PFSK-1 (cell line): ENCODE measurements at regions not wholly inside any gene's neighbourhood (a gene's known extent, or its start where the extent isn't known, plus 50 kb on each side); places are given as distances from the start of the nearest gene placed in this dataset.

Source experiments
- FOXP2 ChIP-seq: optimal IDR thresholded peaks from 2 replicates; pipeline ENCODE3; 2011; ENCODE audit warnings: borderline replicate concordance, control low read depth, inconsistent platforms; ENCODE audit not compliant: insufficient read depth; ENCODE audit errors: extremely low read length, extremely low read depth
- POLR2AphosphoS5 ChIP-seq: IDR thresholded peaks from 2 replicates; pipeline ENCODE4 v1.6.1; 2012; ENCODE audit warnings: low read depth, mild to moderate bottlenecking, control low read depth, low read length, moderate library complexity
- REST ChIP-seq, 2 experiments: IDR thresholded peaks; 2 replicates each; pipeline versions ENCODE4 v1.6.1 to v1.8.0; 2011 to 2012; ENCODE audit warnings: low read depth in 2 of 2, low read length in 2 of 2, control low read depth in 1 of 2, inconsistent platforms in 1 of 2, mild to moderate bottlenecking in 1 of 2, moderate library complexity in 1 of 2; ENCODE audit not compliant: insufficient read depth in 1 of 2
- SIN3A ChIP-seq: IDR thresholded peaks from 2 replicates; pipeline ENCODE4 v1.6.1; 2012; ENCODE audit warnings: mild to moderate bottlenecking, low read length, moderate library complexity, borderline replicate concordance; ENCODE audit not compliant: insufficient read depth
- TAF1 ChIP-seq: IDR thresholded peaks from 2 replicates; pipeline ENCODE4 v1.6.1; 2012; ENCODE audit warnings: low read length, control low read depth, borderline replicate concordance; ENCODE audit not compliant: insufficient read depth

GRCh38 chr2:12054956-12055618, 308.7 kb downstream of the LPIN1 start:
- TF ChIP-seq REST (IDR thresholded peaks at IDR 0.05; ENCODE audit: insufficient read depth in 1 of 2, low read depth in 2 of 2, low read length in 2 of 2) (no peak), SIN3A (no peak), TAF1 (no peak), POLR2AphosphoS5 (no peak), FOXP2 (no peak)

GRCh38 chr2:12057436-12058166, 311.2 kb downstream of the LPIN1 start:
- no peak for TF ChIP-seq SIN3A

GRCh38 chr2:12059616-12060441, 313.4 kb downstream of the LPIN1 start:
- TF ChIP-seq REST (IDR thresholded peaks at IDR 0.05; ENCODE audit: insufficient read depth in 1 of 2, low read depth in 2 of 2, low read length in 2 of 2) (peak in 1 of 2 experiments; percentile 44; a peak in 1 of 4 replicates), TAF1 (no peak), FOXP2 (no peak), POLR2AphosphoS5 (peak; percentile 25), SIN3A (peak; percentile 69; the same call in 1 of the 2 replicates)

- TF ChIP-seq REST (IDR thresholded peaks at IDR 0.05; ENCODE audit: insufficient read depth in 1 of 2, low read depth in 2 of 2, low read length in 2 of 2) (no peak), TAF1 (no peak), FOXP2 (no peak), POLR2AphosphoS5 (no peak), SIN3A (no peak)
Measured at GRCh38 chr2:12060886-12061285, 314.5 kb downstream of the LPIN1 start.

- no peak for TF ChIP-seq TAF1
- no peak for TF ChIP-seq POLR2AphosphoS5
- TF ChIP-seq REST (IDR thresholded peaks at IDR 0.05; ENCODE audit: insufficient read depth in 1 of 2, low read depth in 2 of 2, low read length in 2 of 2), result no peak
- TF ChIP-seq SIN3A, result no peak
- TF ChIP-seq FOXP2, result no peak
Measured at GRCh38 chr2:12061286-12062052, 315.0 kb downstream of the LPIN1 start.
